NOMO-1 treated with DMSO at 0.1 percent for 48 hours (cell line): ENCODE measurements at regions not wholly inside any gene's neighbourhood (a gene's known extent, or its start where the extent isn't known, plus 50 kb on each side); places are given as distances from the start of the nearest gene placed in this dataset.
A peak's percentile ranks its signal among the peaks of the same experiment; 100 is the strongest.

Source experiments
- DNase-seq: peaks from one replicate; lab custom pipeline; 2025; ENCODE audit not compliant: unreplicated experiment; lab: John Stamatoyannopoulos, UW

DNA sequence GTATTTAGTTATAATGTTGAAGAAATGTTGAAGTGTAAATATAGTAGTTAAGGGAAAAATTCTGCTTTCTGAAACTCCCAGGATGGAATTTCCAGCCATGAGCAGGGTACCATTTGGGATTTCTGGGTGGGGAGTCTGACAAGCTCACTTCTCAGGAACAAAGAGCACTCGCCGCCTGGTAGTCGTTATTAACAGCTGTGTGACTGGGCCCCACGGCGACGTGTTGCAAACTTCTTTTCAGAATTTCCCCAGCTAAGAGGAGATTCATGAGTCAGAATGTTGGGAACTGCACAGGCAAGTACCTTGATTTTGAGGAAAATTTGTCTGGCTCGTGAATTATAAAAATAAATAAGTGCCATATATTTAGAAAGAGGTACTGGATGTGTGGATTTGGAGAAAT is 103.7 kb downstream of the LACC1 start:
- DNase-seq: no peak

DNA sequence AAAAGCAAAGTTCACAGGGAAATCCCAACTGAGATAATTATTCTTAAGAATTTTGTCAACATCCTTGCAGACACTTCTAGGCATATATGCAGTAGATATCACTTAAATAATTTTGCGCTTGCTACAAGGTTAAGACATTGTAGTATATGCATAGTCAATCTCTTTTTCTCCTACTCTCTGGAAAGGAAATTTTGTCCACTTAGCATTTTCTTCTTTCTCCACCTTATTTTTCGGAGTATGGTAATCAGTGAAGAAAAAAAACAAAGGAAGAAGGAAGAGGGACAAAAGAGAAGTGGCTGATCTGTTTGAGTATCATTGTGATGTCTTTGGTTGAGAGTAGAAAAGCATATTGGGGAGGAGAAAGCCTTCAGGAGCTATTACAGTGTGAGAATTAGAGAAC is 104.6 kb downstream of the LACC1 start:
- no peak for DNase-seq

DNA sequence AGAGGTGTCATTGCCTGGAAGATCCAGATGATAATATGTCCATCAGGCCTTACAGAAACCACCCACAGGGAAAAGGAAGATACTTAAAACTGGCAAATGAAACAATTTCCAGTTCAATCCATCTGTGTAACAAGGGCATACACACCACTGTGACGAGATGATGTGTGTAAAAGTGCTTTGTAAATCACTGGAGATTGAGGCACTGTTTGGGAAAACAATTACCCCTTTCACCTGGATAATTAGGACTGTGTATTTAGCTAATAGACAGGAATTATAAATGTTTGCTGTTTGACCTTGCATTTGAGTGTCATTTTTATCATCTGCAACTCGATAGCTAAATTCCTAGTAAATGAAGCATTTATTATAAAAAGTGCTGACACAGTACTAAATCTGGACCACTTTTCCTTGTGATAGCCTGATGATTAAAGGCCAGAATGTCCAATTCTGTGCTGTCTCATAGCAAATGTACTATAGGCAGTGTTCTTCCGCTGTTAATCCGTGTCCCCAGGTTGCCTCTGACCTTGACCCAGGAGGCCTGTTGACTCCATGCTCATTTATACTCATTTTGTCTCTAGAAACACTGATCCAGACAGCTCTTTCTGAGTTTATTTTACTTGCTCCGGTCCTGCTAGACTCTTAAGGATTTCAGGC is 105.8 kb downstream of the LACC1 start:
- DNase-seq: no peak

DNA sequence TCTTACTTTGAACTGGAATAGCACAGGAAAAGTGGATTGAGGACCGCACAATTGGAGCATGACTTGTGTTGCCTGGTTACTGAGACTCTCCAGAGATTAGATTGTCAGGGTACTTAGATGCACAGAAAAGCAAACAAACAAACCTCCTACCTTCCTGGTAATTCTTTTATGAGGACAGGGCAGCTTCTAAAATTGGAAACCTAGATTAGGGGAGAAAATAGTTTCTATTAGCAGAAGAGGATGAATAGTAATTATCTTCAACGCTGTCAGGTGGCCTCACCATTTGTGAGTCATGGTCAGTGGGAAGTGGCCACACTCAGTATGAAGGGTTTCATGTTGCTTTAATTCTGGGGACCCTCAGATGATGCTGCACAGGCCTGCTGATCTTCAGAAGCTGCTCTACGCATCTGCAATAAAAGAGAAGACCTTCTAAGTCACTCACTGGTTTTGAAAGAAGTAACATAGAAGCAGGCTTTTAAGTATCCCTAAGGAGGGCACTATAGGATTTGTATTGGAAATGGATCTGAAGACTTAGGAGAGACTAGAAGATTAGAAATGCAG is 106.8 kb downstream of the LACC1 start:
- no peak for DNase-seq

DNA sequence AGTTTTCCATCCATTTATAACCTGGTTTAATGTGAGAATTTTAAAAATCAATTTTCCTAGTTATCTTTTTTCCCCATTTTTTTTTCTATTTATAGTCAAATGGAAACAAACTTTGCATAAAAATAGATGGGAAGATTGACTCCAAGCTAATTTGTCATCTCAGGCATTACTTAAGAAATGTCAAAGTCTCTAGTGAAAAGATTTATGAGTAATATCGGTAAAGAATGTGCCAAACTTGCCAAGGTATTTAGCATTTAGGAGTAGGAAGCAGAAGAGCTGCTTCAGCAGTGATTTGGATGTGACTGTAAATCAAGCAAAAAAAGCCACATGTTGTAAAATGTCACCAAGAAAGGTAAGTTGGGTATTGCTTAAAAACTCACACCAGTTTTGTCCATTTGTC is 108.6 kb downstream of the LACC1 start:
- no peak for DNase-seq

DNA sequence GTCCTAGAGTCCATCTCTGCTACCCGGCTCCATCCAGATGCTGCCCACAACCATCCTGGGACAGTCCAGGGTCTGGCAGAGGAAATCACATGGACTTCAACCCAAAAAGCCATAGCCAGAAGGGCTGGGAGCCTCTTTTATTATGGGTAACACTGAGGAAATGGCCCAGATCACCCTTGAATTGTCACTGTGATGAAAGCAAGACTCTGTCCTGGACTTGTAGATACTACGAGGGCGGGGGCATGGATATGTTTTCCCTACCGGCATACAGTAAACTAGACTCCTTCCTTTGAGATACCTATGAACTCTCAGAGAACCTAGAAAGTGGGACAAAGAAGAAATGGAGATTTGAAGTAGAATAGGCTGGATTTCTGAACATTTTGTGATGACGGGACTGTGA is 110.3 kb downstream of the LACC1 start:
- no peak for DNase-seq

DNA sequence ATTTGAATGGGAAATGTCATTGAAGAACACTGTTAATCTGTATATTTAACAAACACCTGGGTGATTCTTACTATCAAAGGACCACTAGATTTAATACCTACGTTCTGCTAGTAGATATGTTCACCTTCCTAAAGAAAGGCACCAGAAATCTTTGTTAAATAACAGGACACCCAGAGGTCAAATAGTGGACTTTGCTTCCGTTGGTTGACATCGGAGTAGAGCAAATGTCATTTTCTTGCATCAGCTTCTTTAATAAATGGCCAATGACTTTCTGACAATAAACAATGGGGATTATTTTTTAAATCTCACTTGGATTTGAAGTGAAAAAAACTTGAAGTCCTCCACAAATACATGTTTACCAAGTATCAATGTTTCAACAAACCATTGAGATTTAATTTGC is 111.1 kb downstream of the LACC1 start:
- DNase-seq: no peak

DNA sequence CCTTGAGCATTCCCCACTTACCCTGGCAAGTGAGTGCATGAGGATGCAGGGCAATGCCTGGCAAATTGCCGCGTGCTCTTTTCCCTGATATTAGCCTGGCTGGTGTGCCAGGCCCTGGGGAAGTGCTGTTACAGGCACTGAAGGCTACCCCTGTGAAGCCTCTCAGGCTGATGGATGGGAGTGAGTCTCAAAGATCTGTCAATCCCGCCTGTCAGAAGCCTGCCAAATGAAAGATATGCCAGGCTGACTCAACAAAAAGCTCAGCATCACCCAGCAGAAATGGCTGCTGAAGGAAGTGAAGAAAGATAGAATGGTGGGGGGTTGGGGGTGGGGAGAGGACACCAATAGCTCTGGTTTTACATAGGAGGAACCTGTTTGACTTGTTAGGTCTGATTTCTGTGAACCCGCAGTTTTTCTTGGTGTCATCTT is 112.1 kb downstream of the LACC1 start:
- DNase-seq: no peak

DNA sequence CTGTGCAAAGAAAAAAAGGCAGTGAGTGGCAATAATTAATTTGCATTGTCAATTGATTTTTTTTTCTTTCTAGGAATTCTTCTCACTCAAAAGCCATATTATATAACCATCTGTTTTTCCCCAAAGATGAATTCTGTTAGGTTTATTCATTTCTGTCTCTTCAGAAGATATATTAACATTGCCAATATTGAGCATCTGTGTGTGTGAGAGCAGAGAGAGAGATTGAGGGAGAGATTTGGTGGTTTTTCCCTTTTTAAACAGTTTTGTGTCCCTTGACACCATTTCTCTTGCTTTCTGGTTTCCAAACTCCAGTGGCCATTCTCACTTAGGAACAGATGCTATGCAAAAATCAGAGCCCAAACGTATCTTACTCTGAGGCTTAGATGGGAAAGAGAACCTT is 112.5 kb downstream of the LACC1 start:
- no peak for DNase-seq

DNA sequence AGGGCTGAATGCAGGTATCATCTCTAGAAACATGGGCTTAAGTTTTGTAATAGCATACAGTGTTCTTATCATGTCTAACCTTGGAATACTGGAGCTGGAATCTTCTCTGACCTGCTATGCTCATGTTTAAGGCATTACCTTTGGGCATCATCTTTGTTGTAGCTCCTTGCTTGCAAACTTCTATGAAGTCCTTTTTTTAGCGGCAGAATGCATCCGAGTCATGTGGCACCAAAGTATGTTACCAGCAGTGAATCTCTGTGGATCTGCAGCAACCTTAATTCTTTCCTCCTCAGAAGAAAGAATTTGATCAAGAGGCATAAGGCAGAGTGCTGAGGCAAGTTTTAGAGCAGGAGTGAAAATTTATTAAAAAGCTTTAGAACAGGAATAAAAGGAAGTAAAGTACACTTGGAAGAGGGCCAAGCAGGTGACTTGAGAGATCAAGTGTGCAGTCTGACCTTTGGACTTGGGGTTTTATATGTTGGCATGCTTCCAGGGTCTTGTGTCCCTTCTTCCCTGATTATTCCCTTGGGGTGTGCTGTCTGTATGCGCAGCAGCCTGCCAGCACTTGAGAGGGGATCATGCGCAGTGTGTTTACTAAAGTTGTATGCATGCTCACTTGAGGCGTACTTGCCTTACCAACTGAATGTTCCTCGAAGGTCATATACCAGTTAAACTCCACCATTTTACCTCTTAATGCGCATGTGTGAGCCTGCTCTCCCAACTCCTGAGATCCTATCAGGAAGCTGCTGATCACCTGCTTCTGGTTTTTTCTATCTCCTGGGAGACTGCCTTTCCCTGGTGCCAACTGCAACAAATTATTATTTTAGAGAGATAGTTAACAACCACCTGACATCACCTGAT is 115.5 kb downstream of the LACC1 start:
- DNase-seq: no peak

DNA sequence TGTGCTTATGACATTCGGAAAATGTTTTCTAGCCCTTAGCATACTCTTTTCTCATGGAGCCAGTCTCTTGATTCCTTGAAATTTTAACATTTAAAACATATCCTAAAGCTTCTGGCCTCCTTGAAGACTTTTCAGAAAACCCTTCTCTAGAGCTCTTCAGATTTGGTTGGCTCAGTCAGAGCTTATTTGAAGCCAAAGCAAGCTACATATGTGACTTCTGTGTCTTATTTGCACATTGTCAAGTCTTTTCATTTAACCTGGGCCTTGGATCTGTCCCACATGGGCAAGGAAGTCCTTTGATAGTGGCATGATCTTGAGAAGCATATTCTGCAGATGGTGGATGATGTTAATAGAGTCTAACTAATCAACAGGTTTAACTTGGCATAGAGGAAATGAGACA is 116.5 kb downstream of the LACC1 start:
- no peak for DNase-seq

DNA sequence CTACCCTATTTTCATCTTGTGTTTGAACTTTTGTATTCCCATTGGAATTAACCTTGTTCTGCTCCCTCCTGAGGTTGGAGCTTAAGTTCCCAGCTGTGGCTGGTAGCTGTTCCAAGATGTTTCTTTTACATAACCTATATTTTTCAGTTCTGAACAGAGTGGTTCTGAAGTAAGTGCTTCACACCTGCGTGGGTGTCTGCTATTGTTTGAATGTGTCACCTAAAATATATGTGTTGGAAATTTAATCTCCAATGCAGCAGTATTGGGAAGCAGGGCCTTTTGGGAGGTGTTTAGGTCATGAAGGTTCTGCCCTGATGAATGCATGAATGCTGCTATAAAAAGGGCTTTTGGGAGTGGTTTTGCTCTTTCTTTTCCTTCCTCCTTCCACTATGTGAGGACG is 123.8 kb downstream of the LACC1 start:
- DNase-seq: no peak

DNA sequence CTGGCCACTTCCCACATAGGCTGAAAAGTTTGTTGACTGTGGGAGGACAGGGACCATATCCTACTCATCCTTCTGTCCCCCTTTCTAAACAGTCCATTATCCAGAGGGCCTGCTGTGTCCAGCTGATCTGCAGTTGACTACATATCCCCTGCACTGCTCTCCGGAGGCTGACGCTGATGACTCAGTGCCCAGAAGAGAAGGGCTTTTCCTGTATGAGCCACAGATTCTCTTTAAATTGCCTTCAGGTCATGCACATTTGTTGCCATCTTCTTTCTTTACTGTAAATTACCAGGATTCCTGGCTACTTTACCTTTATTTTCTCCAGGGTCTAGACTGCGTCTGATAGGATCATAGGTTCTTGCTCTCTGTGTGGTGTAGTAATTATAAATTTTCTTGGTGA is 125.2 kb downstream of the LACC1 start:
- DNase-seq: no peak

DNA sequence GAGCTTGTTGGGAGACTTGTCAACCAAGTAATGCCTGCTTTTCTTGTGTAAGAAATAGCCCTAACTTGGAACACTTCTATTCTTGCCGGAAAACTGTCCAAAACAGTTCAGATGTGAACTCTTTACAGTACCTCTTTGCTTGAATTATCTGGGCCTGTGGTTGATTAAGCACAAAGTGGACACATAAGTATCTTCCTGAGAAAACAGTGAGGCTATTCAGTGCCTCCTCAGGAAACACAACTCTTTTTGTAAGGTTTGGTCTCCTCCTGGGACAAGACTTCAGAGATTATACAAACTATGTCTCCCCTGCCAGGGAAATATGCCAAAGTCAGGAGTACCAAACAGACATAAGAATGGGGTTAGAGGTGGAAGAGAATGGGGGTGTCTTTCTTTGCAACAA is 127.7 kb downstream of the LACC1 start:
- DNase-seq: no peak

DNA sequence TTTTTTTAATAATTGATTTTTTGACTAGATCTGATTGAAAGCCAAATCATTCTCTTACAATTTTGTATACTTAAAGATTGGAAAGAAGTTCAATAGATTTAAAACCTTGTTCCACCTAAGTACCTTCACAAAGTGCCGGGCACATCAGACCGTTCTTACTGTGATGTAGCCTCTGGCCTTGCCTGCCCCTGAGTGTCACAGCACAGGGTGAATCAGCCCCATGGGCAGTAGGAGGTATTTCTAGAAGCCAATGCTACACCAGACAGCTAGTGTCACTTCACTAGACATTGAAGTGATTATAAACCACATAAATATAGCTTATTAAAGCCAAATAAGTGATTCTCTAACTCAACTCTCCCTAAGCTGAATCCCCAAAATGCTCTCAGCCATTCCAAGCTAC is 131.3 kb downstream of the LACC1 start:
- DNase-seq: no peak

DNA sequence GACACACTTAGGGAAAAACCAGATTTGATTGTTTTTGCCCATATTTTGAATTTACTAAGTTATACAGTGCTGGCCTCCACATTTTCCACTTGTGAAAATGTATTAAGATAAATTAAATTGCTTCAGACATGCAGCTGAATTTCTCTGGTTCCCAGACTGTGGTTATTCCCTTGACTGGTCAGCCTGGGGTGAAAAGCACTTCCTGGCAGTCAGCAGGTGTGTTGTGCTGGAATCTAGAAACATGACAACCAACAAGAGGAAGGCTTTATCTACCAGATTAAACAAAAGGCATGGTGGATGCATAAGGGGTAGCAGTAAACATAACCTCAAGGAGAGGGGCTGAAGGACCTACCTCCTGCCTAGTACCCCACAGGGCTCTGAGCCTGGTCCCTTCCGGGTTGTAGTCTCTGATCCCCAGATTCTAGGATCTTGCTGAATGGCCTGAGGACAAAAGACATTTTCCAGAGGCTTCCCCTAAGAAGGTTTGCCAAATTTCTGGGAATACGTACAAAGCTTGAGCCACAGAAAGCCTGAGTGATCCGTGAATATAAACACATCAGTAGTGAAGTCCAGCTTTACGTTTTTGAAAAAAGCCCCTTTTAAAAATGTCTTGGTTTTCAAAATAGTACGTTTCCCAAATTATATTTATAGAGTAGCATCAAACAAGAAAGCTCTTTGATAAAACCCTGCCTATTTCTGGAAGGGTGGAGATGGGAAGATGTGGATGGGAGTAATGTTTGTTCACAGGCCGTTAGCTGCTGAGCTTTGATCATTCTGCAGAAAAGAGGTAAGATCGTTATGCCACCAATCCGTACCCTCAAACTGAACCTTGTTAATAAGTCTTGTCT is 133.4 kb downstream of the LACC1 start:
- DNase-seq: no peak

DNA sequence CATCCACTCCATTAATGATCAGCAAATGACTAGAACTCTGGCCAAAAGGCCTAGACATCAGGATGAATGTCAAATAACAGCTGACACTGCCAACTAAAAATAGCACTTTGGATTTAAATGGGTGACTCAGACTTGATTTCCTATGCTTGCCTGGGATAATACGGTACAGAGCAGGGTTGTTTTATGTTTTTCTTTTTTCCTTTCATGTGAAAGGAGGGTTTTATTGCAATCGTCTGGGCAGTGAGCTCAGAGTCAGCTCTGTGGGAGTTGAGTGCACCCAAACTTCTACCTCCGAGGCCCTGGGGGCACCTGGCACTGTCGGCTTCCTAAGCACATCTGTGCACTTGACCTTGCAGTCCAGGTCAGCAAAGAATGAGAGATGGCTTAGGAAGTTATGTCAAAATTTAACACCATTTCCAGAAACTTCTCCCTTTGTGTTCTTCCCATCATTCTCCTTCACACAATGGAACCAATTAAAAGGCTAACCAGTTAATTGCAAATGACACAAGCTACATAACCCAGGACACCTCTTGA is 134.1 kb downstream of the LACC1 start:
- no peak for DNase-seq

DNA sequence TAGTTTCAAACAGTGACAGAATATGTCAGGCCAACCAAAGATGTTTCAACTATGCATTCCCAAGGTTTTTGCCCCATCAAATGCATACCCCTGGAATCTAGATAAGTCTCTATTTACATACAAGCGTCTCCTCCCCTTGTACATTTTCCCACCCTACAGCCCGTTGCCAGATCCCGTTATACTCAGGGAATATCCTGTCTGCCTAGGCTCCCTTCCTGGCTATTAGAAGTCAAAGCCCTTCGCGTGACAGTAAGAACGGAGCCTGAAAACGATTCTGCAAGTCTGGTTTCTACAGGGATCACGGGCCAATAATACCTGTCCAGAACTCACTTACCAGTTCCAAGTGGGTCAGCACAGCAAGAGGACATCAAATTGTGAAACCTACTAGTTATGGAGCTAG is 134.8 kb downstream of the LACC1 start:
- DNase-seq: no peak

DNA sequence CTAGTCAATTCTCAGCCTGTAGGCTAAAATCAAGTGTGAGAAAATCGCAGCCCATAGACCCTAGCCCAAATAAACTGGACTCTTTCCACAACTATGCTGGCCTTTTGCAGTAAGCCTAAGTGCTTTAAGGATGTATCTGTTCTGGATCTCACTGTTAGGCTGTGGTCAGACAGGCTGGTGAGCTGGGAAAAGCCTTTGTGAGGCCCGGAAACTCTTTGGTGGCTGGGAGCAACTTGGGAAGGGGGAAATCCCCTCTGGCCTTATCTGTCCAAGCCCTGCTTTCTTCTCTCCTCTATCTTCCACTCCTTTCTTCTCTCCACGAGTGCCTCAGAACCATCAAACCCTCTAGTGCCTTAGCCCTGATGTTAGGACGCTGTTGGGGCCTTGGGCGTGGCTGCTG is 135.4 kb downstream of the LACC1 start:
- DNase-seq: no peak

DNA sequence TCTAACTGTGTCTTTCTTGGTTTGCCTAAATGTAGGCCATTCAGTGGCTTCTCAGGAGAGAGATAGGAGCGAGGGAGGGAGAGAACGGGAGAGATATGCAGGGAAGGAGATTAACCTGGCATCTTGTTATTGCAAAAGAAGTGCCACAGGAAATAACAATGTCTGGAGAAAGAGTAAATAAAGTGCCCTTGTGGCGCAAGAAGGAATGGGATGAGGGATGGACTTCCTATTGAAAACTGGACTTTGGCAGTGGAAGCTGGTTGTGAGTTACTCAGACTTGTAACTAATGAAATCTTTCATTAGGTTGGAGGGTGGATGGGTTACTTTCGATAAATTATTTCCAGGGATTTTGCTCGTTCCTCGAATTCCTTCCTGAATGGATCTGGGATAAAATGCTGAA is 136.1 kb downstream of the LACC1 start:
- DNase-seq: no peak

DNA sequence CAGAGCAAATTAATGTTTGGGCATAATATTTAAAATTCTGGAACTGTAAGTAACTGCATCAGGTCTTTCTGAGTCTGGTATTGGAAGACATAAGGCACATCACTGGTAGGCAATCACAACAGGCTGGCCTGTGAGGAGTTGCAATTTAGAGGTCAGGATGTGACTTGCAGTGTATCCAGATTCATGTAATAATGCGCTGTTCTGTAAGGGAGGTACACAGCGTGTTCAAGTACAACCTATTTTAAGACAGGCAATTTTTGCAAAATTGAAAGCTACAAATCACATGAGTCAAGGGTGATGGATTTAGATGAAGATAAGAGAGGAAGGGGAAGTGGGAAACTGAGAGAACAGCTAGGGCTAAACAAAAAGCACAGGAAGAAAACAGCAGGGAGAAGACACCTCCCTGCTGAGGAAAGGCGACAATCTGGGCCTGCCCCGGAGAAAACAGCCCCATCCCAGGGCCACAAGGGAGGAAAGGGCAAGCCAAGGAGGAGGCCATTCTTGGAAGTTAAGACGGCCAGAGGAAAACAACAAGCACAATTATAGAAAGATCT is 138.1 kb downstream of the LACC1 start:
- peak; percentile 65 for DNase-seq
